ENCODE measurements at regions not wholly inside any gene's neighbourhood (a gene's known extent, or its start where the extent isn't known, plus 50 kb on each side); places are given as distances from the start of the nearest gene placed in this dataset.

GRCh38 chr6:131399433-131399832 lies 173.6 kb upstream of the ARG1 start:
- Histone ChIP-seq H3K27me3 (ENCODE audit: insufficient read depth, low read depth, low read length) (no peaks in the 10 kb centered on the region), H3K27ac (ENCODE audit: low read length) (no peak overlapping the region), H2AFZ (ENCODE audit: low read depth, low read length) (no peak overlapping the region), H3K4me2 (ENCODE audit: low read length) (no peak overlapping the region), H3K79me2 (replicated peaks; ENCODE audit: insufficient read depth, low read length) (no peaks in the 10 kb centered on the region), H3K9me2 (ENCODE audit: insufficient read depth, low read length) (no peaks in the 10 kb centered on the region), H3K9ac (ENCODE audit: low read length) (no peak overlapping the region), H3F3A (ENCODE audit: insufficient read depth, low read length, poor library complexity, severe bottlenecking) (no peaks in the 10 kb centered on the region), H3K9me3 (ENCODE audit: low read length) (no peaks in the 10 kb centered on the region), H3K36me3 (ENCODE audit: insufficient read depth, low read length) (no peaks in the 10 kb centered on the region), H3K4me3 (ENCODE audit: low read length) (no peak overlapping the region), H4K20me1 (ENCODE audit: insufficient read depth) (no peaks in the 10 kb centered on the region)
- no peak for TF ChIP-seq EP300 (conservative IDR thresholded peaks at IDR 0.05; ENCODE audit: poor library complexity, severe bottlenecking)
- TF ChIP-seq SMC3 (conservative IDR thresholded peaks at IDR 0.05; ENCODE audit: poor library complexity), result no peak
- no peak for TF ChIP-seq POLR2AphosphoS5 (IDR thresholded peaks at IDR 0.05)
- no peak for TF ChIP-seq TAF1 (IDR thresholded peaks at IDR 0.05; ENCODE audit: low read depth)
- TF ChIP-seq EZH2 (IDR thresholded peaks at IDR 0.05; ENCODE audit: borderline replicate concordance, insufficient read depth, low read length, poor library complexity, severe bottlenecking), result no peak
- TF ChIP-seq CTCF (IDR thresholded peaks at IDR 0.05; ENCODE audit: poor library complexity, severe bottlenecking), result no peak
- no peak for TF ChIP-seq RAD21 (conservative IDR thresholded peaks at IDR 0.05)
- no peak for TF ChIP-seq MXI1 (conservative IDR thresholded peaks at IDR 0.05; ENCODE audit: poor library complexity, severe bottlenecking)
- TF ChIP-seq REST (IDR thresholded peaks at IDR 0.05; ENCODE audit: borderline replicate concordance), result no peak

- Histone ChIP-seq H3F3A (ENCODE audit: insufficient read depth, low read length, poor library complexity, severe bottlenecking) (no peaks in the 10 kb centered on the region), H4K20me1 (ENCODE audit: insufficient read depth) (no peaks in the 10 kb centered on the region), H3K9me3 (ENCODE audit: low read length) (no peaks in the 10 kb centered on the region), H3K27ac (ENCODE audit: low read length) (no peak overlapping the region), H2AFZ (ENCODE audit: low read depth, low read length) (no peak overlapping the region), H3K79me2 (replicated peaks; ENCODE audit: insufficient read depth, low read length) (no peaks in the 10 kb centered on the region), H3K36me3 (ENCODE audit: insufficient read depth, low read length) (no peaks in the 10 kb centered on the region), H3K4me3 (ENCODE audit: low read length) (no peak overlapping the region), H3K9me2 (ENCODE audit: insufficient read depth, low read length) (no peaks in the 10 kb centered on the region), H3K4me2 (ENCODE audit: low read length) (no peak overlapping the region), H3K9ac (ENCODE audit: low read length) (no peak overlapping the region), H3K27me3 (ENCODE audit: insufficient read depth, low read depth, low read length) (no peaks in the 10 kb centered on the region)
- TF ChIP-seq RAD21 (conservative IDR thresholded peaks at IDR 0.05) (no peak), REST (IDR thresholded peaks at IDR 0.05; ENCODE audit: borderline replicate concordance) (no peak), CTCF (IDR thresholded peaks at IDR 0.05; ENCODE audit: poor library complexity, severe bottlenecking) (no peak)
Observed at GRCh38 chr6:131400054-131400778, 172.8 kb upstream of the ARG1 start.

Data from neural cell (in vitro differentiated cells).